ENCODE measurements at regions not wholly inside any gene's neighbourhood (a gene's known extent, or its start where the extent isn't known, plus 50 kb on each side); places are given as distances from the start of the nearest gene placed in this dataset.

- no peak for TF ChIP-seq CTCF (IDR thresholded peaks at IDR 0.05; ENCODE audit: borderline replicate concordance, insufficient read depth, low read depth, low read length)
- no peak overlapping the region for H3K4me3 ChIP-seq (ENCODE audit: low read depth, low read length)
These were observed 659.1 kb downstream of the MRPL39 start for GRCh38 chr21:24948186-24948585.

- H3K4me3 ChIP-seq (ENCODE audit: low read depth, low read length): no peak overlapping the region
- no peak for TF ChIP-seq CTCF (IDR thresholded peaks at IDR 0.05; ENCODE audit: borderline replicate concordance, insufficient read depth, low read depth, low read length)
These were observed 661.4 kb downstream of the MRPL39 start for GRCh38 chr21:24945910-24946309.

GRCh38 chr21:24941316-24942185 is 665.7 kb downstream of the MRPL39 start:
- no peak for TF ChIP-seq CTCF (IDR thresholded peaks at IDR 0.05; ENCODE audit: borderline replicate concordance, insufficient read depth, low read depth, low read length)
- no peak overlapping the region for H3K4me3 ChIP-seq (ENCODE audit: low read depth, low read length)

- no peak for TF ChIP-seq CTCF (IDR thresholded peaks at IDR 0.05; ENCODE audit: borderline replicate concordance, insufficient read depth, low read depth, low read length)
- no peak overlapping the region for H3K4me3 ChIP-seq (ENCODE audit: low read depth, low read length)
These were observed 668.0 kb downstream of the MRPL39 start for GRCh38 chr21:24939291-24939690.

GRCh38 chr21:24938573-24938972 is 668.7 kb downstream of the MRPL39 start:
- H3K4me3 ChIP-seq (ENCODE audit: low read depth, low read length): no peak overlapping the region
- TF ChIP-seq CTCF (IDR thresholded peaks at IDR 0.05; ENCODE audit: borderline replicate concordance, insufficient read depth, low read depth, low read length): no peak

GRCh38 chr21:24935991-24936390 is 671.3 kb downstream of the MRPL39 start:
- no peak for TF ChIP-seq CTCF (IDR thresholded peaks at IDR 0.05; ENCODE audit: borderline replicate concordance, insufficient read depth, low read depth, low read length)
- no peak overlapping the region for H3K4me3 ChIP-seq (ENCODE audit: low read depth, low read length)

GRCh38 chr21:24910591-24910990 is 696.7 kb downstream of the MRPL39 start:
- H3K4me3 ChIP-seq (ENCODE audit: low read depth, low read length): no peak overlapping the region
- no peak for TF ChIP-seq CTCF (IDR thresholded peaks at IDR 0.05; ENCODE audit: borderline replicate concordance, insufficient read depth, low read depth, low read length)
